ENCODE measurements at regions not wholly inside any gene's neighbourhood (a gene's known extent, or its start where the extent isn't known, plus 50 kb on each side); places are given as distances from the start of the nearest gene placed in this dataset.
"Not testable (repeated sequence)": the region's sequence is repeated elsewhere in the genome, so short reads cannot be mapped to it uniquely, and the experiment has no call there.

DNA sequence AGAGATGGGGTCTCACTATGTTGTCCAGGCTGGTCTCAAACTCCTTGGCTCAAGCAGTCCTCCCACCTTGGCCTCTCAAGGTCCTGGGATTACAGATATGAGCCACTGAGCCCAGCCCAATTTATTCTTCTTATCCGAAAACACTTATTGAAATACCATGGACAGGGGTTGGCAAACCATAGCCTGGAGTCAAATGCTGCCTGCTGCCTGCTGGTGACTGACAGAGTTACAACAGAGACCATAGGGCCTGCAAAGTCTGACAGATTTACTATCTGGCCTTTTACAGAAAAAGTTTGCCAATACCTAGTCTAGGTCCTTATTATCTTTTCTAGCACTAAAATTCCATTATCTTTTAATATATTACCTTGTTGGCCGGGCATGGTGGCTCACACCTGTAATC lies 87.1 kb upstream of the ZNF281 start:
- DNase-seq (ENCODE audit: low read depth) = no peak

DNA sequence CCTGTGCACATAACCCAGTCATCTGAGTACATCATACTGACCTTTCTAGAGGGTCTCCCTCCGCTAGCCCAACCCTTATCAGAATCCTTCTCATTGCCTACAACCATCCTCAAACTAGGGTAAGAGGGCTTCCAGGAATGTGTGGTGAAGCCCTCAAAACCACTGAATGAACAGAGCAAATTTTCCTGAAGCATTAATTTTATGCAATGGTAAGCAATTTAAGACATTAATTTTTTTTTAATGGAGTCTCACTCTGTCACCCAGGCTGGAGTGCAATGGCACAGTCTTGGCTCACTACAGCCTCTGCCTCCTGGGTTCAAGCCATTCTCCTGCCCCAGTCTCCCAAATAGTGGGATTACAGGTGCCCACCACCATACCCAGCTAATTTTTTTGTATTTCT lies 86.1 kb upstream of the ZNF281 start:
- DNase-seq (ENCODE audit: low read depth) = no peak

DNA sequence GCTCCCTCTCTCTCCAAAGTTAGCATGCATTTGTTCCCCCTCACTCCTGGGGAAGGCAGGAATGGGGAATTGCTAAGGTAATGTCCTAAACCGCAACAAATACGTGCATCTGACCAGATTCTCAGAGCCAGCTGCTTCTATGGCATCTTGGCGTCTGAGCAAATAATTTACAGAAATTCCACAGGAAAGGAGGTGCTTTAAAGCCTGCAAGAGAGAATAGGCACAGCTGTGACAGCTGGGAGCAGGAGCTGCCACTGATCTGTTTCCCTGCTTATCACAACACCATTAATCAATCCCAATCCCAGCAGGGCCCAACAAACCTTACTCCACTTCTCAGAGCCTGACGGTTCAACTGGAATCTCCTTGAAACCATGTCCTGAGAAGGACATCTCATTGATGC lies 83.5 kb upstream of the ZNF281 start:
- no peak for DNase-seq (ENCODE audit: low read depth)

DNA sequence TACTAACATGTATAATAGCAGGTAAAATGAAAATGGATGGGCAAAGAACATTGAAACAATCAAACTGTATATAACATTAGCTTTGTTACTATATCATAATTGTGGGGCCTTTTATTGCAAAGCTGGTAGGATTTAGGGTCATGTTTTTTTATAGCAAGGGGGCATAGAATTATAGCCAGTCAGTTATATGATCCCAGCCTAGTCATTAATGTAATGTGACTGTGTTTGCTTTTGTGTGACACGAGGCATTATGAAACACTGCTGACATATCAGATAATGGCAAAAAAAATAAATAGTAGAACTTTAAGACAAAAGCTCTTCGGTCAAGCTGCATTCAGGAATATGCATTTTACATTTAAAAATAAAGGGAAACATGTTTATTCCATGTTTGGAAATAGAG lies 81.3 kb upstream of the ZNF281 start:
- DNase-seq (ENCODE audit: low read depth) = no peak

DNA sequence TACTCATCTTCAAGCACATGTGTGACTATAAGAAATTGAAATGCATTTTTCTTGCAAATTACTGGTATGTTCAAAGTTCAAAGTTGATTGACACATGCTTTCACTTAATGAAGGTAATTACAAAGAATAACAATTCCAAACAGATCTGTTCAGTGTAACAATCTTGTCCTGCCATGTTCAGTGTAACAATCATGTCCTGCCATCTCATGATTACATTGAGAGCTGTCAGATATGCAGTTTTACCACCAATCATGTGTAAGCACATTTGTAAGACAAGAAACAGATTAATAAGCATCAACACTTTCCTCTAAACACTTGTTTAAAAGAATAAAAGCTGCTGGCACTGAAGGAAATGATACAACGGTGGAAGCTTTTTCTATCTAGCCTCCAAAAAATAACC lies 80.3 kb upstream of the ZNF281 start:
- no peak for DNase-seq (ENCODE audit: low read depth)

DNA sequence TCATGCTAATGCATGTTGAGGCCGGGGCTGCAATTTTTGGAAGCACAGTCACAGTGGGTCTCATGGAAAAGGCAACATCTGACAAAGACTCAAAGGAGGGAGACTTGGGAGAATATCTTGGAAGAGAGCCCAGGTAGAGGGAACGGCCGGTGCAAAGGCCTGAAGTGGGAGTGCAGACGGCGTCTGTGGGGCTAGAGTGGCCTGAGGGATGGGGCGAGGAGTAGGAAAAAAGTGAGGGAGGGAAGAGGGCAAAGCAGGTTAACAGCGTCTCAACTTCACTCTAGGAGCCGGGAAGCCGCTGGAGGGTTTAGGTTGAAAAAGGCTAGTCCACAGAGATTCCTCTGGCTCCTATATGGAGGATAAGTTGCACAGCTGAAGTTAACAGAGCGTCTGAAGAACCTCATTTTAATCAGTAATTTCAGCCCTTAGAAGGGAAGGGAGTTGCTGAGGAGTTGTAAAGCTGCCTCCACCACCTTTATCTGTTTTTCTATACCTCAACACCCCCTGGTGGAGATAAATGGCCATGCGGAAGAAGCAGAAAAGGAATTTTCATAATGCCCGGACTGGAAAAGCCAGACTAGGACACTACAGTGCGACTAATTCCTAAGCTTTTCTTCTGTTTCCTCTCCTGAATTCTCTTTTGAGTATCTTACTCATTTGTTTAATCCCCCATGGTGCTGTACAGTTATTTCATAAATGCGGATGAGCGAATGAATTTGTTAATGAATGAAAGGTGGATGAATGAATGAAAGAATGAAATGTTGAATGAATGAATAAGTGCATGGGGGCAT lies 78.7 kb upstream of the ZNF281 start:
- DNase-seq (ENCODE audit: low read depth) = peak; percentile 15

DNA sequence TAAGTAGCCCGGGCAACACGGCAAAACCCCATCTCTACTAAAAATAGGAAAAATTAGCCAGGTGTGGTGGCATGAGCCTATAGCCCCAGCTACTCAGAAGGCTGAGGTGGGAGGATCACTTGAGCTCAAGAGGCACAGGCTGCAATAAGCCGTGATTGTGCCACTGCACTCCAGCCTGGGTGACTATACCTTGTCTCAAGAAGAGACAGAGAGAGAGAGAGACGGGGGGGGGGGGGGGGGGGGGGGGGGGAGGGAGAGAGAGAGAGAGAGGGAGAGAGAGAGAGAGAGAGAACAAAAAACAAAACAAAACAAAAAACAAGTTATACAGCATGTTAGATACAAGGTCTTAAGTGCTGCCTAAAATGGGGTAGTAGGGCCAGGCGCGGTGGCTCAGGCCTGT lies 77.8 kb upstream of the ZNF281 start:
- no peak for DNase-seq (ENCODE audit: low read depth)

DNA sequence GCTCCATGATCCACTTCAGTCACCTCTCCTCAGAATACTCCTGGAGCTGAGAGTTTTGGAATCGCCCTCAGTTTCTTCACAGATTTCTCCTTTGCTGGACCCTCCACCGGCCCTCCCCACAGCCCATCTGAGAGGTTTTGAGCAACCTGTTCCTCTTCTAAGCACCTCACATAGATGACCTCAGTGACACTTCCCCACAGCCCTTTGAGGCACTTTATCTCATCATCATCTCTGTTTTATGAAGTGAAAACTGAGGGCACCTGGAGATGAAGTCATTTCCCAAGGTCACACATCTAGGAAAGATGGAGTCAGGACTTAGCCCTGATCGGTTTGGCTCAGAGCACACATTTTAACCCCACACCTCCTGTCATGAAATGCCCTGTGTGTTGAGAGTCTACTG lies 76.8 kb upstream of the ZNF281 start:
- DNase-seq (ENCODE audit: low read depth) = no peak

DNA sequence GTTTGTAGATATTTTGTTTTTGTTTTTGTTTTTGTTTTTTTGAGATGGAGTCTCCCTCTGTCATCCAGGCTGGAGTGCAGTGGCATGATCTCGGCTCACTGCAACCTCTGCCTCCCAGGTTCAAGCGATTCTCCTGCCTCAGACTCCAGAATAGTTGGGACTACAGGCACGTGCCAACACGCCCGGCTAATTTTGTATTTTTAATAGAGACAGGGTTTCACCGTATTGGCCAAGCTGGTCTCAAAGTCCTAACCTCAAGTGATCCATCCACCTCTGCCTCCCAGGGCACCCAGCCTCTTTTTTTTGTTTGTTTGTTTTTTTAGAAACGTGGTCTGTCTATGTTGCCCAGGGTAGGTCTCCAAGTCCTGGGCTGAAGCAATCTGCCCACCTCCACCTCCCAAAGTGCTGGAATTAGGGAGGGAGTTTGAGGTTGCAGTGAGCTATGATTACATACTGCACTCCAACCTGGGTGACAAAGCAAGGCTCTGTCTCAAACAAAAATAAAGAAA lies 74.7 kb upstream of the ZNF281 start:
- DNase-seq (ENCODE audit: low read depth) = not testable (repeated sequence)

DNA sequence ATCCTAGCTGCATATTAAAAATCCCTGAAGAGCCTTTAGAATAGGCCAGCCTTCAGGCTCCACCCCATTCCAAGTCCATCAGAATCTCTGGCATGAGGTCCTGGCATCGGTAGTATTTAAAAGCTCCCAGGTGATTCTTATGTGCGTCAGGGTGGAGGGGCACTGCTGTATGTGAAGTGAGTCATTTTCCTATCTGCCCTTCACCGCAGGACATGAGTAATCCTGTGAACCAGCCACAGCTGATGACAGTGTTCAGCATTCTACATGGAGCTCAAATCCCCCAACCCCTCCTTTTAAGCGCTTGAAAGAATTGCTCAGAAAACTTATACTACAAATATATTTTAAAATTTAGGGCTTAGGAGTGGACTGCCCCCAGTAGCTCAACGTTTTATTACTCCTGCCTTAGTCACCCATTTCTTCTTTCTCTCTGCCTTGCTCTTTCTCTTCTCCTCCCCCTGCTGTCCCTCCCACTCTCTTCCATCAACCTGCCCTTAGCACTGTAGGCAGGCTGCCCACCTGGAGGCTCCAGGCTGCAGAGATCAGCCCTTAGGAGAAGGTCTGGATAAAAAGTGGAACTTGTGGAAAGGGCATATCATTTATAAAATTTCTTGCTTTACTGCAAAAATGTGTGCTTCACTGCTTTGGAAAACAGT lies 73.8 kb upstream of the ZNF281 start:
- DNase-seq (ENCODE audit: low read depth) = no peak

DNA sequence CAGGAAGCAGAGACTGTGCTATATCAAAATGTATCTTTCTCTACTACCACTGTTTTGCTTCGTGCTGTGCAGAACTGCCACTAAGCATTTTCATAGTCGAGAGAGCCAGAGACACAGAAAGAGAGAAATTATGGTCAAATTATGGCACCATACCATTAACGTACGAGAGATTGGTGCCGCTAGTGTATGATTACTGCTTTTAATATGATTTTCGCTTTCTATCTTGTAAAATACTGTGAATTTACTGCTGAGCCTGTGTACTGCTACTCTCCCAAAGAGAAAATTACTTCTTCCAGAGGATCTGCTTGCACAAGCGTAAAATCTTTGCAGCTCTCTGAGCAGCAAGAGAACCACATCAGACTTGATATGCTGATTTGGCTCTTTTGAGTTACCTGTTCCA lies 71.1 kb upstream of the ZNF281 start:
- no peak for DNase-seq (ENCODE audit: low read depth)

DNA sequence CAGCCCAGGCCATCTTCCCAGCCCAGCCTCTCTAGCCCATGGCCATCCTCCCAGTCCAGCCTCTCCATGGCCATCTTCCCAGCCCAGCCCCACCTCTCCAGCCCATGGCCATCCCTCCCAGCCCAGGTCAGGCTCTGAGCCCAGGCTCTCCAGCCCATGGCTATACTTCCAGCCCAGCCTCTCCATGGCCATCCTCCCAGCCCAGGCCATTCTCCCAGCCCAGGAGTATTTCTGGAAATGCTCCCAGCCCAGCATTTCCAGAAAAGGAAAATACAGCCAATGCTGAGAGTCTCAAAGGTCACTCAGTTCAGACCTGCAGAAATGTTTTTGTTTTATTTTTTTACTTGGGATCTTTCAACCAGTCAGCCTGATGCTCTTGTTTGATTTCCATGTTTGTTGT lies 70.0 kb upstream of the ZNF281 start:
- no peak for DNase-seq (ENCODE audit: low read depth)

DNA sequence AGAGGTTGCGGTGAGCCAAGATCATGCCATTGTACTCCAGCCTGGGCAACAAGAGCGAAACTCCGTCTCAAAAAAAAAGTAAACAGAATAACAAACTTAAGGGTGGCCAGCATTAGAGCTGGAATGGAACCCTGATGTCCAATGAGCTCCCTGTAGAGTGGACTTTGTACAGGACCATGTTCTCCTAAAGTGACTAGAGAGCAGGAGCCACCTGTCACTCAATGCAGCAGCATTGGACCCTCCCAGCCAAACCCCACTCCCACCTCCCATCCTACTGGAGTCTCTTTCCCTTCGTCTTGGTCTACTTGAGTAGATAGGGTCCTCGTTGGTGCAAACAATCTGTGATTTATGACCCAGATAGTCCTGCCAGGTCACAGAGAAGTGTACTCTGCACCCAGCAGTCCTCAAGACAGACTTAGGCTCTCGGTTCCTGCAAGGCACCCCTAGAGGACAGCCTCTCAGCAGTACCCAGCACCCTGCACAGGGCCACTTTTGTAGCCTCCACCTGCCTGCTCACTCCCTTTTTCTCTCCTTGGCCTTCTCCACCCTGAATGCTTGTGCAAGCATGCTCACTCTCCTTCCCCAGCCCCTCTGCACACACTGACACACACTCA lies 69.2 kb upstream of the ZNF281 start:
- DNase-seq (ENCODE audit: low read depth) = no peak

DNA sequence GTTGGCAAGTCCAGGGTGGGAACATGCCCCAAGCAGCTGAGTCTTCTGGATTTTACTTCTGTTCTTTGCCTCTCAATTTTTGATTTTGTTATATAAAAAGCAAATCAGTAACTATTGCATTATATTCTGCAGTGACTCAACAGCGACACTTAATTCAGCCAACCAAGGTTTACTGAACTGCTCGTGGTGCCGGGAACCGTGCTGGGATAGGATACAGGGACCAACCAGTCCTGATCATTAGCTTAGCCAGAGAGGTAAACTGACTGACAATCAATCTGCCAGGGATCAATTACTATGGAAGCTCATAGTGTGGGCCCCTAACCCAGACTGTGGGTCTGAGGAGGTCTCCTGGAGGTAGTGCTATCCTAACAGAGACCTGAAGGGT lies 68.4 kb upstream of the ZNF281 start:
- DNase-seq (ENCODE audit: low read depth) = no peak

DNA sequence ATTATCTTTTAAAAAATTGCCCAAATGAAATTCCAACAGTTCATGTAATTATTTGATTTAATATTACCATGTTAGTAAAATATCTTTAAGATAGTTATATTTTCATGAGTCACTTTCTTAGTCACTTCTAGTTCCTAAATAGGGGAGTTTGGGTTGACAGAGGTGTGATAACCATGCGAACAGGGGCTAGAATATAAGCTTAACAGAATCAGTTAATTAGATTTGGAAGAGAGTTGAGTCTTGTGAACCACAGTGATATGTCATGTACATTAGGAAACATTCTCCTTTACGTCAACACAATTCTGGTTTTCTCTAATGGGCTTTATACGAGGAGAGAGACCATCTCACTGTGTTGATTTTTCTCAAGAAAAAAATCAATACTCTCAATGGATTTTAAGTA lies 64.8 kb upstream of the ZNF281 start:
- no peak for DNase-seq (ENCODE audit: low read depth)

DNA sequence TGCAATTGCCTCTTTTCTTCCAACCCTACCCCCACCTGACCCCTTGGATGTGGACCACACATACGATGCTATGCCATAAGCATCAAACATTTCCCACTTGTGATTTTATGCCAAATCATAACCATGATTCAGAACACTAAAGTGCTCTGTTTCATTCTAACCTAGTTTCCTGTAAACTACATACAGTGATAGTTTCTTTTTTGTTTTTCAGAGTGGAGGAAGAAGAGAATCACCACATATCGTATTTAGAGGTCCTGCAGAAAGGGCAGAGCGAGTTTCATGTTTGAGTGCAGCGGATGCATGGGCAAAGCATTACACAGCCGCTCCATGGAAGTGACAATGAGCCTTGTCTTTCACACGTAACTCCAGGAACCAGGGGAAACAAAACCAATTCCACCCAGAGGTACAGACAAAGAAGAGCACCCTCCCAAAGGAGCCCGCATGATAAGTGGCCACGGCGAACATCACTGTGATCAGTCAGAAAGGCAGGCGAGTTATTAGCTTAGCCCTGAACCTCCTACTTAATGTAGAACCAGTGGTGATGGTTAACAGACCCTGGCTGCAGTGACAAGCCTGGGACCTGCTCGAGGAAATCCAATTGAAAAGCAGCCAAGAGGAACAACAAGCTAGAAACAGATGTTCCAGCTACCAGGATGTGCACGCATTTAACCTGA lies 64.0 kb upstream of the ZNF281 start:
- DNase-seq (ENCODE audit: low read depth) = no peak

DNA sequence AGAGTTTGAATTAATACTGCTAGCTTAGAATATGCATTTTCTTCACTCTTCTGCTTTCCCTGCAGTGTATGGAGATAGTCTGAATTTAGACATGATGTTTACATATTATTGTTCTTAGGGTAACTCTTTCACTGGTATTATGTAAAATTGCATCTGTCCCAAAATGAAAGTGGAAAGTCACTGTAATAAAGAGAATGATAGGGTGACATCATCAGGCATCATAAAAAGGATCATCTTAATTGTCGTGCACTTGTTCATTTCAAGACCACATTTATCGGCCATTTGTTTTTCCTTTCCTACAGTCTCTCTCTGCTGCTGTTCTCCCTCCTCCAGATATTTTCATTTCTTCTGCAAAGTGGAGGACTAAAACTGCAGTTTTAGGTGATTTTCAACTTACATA lies 61.9 kb upstream of the ZNF281 start:
- no peak for DNase-seq (ENCODE audit: low read depth)

DNA sequence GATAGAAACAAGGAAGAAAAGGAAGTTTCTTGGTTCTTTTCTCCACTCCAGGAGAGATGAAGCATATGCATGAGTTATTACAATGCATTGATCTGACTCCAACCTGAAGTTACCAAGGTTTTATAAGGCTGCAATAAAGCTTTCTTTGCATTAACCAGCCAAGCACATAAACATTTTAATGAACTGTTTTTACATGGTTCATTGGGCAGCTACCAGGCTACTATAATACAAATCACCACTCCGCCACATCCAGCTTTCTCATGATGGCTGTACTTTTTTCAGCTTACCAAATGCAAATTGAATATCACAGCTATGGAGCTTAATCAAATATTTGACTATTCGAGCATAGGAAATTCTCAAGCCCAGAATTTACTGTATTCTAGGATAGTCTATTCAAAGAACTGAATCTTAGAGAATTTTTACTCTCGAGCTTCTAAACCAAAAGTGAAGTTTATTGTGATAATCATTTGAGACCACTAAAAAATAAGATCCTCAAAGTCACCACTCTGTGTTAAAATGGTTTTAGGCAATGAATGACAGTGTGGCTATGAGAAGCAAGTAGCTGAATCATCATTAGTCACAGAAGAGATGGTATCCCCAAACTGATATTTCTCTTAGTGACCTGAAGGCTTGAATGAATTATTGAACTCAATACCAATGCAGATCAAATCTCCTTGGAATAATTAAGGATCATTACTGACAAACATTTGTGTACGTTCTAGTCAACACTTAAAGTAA lies 58.6 kb upstream of the ZNF281 start:
- no peak for DNase-seq (ENCODE audit: low read depth)

DNA sequence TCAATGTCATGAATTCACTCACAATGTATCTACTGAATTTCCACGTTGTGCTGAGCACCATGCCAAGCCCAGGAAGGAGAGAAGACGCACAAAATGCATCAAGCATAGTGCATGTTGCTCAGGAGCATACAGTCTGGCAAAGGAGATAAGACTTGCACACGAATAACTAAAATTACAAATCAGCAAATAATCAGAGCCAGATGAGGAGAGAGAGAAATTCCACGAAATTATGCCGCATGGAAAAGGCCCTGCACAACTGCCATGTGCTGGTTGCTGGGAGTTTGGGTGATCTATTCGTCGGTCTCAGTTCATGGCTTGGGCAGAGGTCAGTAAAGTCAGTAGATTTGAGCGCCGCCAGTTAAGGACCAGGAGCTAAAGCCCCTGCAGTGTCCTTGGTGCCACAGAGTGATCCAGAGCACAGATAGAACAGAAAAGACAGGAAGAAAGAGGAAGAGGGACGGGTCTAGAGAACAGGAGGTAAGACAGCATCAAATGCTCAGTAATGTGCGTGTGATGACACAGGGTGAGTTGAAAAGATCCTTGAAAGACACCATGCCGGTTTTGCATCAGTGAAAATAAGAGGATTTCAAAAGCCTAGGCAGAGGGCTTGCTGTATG lies 55.1 kb upstream of the ZNF281 start:
- DNase-seq (ENCODE audit: low read depth) = no peak

Data from CMK (cell line).